Liver (tissue), 3 donors: ENCODE measurements at regions not wholly inside any gene's neighbourhood (a gene's known extent, or its start where the extent isn't known, plus 50 kb on each side); places are given as distances from the start of the nearest gene placed in this dataset.

Source experiments
- CTCF ChIP-seq: fragments of 150-350 bp; IDR thresholded peaks from 2 replicates; pipeline ENCODE4 v1.5.1; 2017; ENCODE audit warnings: improper control_type of control experiment, low read depth, low read length; ENCODE audit not compliant: missing input control
- EGR1 ChIP-seq, 2 donors: IDR thresholded peaks; 2 replicates each; pipeline ENCODE4 v1.6.1; 2016 to 2018; ENCODE audit warnings: antibody characterized with exemption in 2 of 2, low read depth in 2 of 2
- FOXA1 ChIP-seq: IDR thresholded peaks from 2 replicates; pipeline ENCODE4 v1.6.1; 2016; ENCODE audit warnings: antibody characterized with exemption
- FOXA2 ChIP-seq: IDR thresholded peaks from 2 replicates; pipeline ENCODE4 v1.6.1; 2016; ENCODE audit warnings: antibody characterized with exemption
- GABPA ChIP-seq, 2 donors: IDR thresholded peaks in 1 of 2; conservative IDR thresholded peaks in 1 of 2; 2 replicates each; pipeline ENCODE4 v1.6.1; 2016; ENCODE audit warnings: antibody characterized with exemption in 2 of 2, mild to moderate bottlenecking in 1 of 2, moderate library complexity in 1 of 2
- HNF4A ChIP-seq, 2 donors: conservative IDR thresholded peaks; 2 replicates each; pipeline ENCODE4 v1.6.1; 2016; ENCODE audit warnings: antibody characterized with exemption in 2 of 2, mild to moderate bottlenecking in 2 of 2
- JUND ChIP-seq, 2 donors: IDR thresholded peaks; 2 replicates each; pipeline ENCODE4 v1.6.1; 2016; ENCODE audit warnings: antibody characterized with exemption in 2 of 2
- MAX ChIP-seq: IDR thresholded peaks from 2 replicates; pipeline ENCODE4 v1.6.1; 2016; ENCODE audit warnings: antibody characterized with exemption
- RAD21 ChIP-seq, 2 donors: IDR thresholded peaks; 2 replicates each; pipeline ENCODE4 v1.6.1; 2016; ENCODE audit warnings: antibody characterized with exemption in 2 of 2, mild to moderate bottlenecking in 2 of 2
- SP1 ChIP-seq: IDR thresholded peaks from 2 replicates; pipeline ENCODE4 v1.6.1; 2018; ENCODE audit warnings: antibody characterized with exemption, mild to moderate bottlenecking
- TAF1 ChIP-seq: conservative IDR thresholded peaks from 2 replicates; pipeline ENCODE4 v1.6.1; 2016; ENCODE audit warnings: antibody characterized with exemption, mild to moderate bottlenecking
- YY1 ChIP-seq: IDR thresholded peaks from 2 replicates; pipeline ENCODE4 v1.6.1; 2016; ENCODE audit warnings: antibody characterized with exemption, mild to moderate bottlenecking
- TF ChIP-seq, protein P1 (sequence below): IDR thresholded peaks from 2 replicates; pipeline ENCODE4 v1.6.1; 2016; ENCODE audit warnings: antibody characterized with exemption
- TF ChIP-seq, protein P2 (sequence below): IDR thresholded peaks from 2 replicates; pipeline ENCODE4 v1.6.1; 2016; ENCODE audit warnings: antibody characterized with exemption, mild to moderate bottlenecking
- donor health status: healthy.
- donor health status: healthy.

- TF ChIP-seq CTCF: no peak
- TF ChIP-seq RAD21 (IDR thresholded peaks at IDR 0.05): no peak
- no peak for TF ChIP-seq EGR1 (IDR thresholded peaks at IDR 0.05; ENCODE audit: low read depth in 2 of 2)
- no peak for TF ChIP-seq FOXA1
- no peak for TF ChIP-seq MAX
- TF ChIP-seq JUND (IDR thresholded peaks at IDR 0.05): no peak
- no peak for TF ChIP-seq HNF4A (conservative IDR thresholded peaks at IDR 0.05)
- no peak for TF ChIP-seq SP1
- TF ChIP-seq, protein P1, sequence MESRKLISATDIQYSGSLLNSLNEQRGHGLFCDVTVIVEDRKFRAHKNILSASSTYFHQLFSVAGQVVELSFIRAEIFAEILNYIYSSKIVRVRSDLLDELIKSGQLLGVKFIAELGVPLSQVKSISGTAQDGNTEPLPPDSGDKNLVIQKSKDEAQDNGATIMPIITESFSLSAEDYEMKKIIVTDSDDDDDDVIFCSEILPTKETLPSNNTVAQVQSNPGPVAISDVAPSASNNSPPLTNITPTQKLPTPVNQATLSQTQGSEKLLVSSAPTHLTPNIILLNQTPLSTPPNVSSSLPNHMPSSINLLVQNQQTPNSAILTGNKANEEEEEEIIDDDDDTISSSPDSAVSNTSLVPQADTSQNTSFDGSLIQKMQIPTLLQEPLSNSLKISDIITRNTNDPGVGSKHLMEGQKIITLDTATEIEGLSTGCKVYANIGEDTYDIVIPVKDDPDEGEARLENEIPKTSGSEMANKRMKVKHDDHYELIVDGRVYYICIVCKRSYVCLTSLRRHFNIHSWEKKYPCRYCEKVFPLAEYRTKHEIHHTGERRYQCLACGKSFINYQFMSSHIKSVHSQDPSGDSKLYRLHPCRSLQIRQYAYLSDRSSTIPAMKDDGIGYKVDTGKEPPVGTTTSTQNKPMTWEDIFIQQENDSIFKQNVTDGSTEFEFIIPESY: no peak
- TF ChIP-seq, protein P2, sequence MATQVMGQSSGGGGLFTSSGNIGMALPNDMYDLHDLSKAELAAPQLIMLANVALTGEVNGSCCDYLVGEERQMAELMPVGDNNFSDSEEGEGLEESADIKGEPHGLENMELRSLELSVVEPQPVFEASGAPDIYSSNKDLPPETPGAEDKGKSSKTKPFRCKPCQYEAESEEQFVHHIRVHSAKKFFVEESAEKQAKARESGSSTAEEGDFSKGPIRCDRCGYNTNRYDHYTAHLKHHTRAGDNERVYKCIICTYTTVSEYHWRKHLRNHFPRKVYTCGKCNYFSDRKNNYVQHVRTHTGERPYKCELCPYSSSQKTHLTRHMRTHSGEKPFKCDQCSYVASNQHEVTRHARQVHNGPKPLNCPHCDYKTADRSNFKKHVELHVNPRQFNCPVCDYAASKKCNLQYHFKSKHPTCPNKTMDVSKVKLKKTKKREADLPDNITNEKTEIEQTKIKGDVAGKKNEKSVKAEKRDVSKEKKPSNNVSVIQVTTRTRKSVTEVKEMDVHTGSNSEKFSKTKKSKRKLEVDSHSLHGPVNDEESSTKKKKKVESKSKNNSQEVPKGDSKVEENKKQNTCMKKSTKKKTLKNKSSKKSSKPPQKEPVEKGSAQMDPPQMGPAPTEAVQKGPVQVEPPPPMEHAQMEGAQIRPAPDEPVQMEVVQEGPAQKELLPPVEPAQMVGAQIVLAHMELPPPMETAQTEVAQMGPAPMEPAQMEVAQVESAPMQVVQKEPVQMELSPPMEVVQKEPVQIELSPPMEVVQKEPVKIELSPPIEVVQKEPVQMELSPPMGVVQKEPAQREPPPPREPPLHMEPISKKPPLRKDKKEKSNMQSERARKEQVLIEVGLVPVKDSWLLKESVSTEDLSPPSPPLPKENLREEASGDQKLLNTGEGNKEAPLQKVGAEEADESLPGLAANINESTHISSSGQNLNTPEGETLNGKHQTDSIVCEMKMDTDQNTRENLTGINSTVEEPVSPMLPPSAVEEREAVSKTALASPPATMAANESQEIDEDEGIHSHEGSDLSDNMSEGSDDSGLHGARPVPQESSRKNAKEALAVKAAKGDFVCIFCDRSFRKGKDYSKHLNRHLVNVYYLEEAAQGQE: no peak
- TF ChIP-seq GABPA (IDR thresholded peaks at IDR 0.05 in 1 of 2, conservative IDR thresholded peaks at IDR 0.05 in 1 of 2): no peak
- no peak for TF ChIP-seq TAF1
- TF ChIP-seq YY1: no peak
- no peak for TF ChIP-seq FOXA2
These were observed 210.2 kb downstream of the KCNRG start for GRCh38 chr13:50225193-50226155.
